Left lung (tissue), 4 donors: ENCODE measurements at regions not wholly inside any gene's neighbourhood (a gene's known extent, or its start where the extent isn't known, plus 50 kb on each side); places are given as distances from the start of the nearest gene placed in this dataset.
A peak's percentile ranks its signal among the peaks of the same experiment; 100 is the strongest.

ENCODE experiments used
- ATAC-seq: fragments of 200-7000 bp; cut with Tn5 transposase; one replicate; pipeline ENCODE4 v1.9.1; 2020; ENCODE audit warnings: moderate library complexity
- DNase-seq, 4 donors: peaks; one replicate each; pipeline ENCODE4 v3.0.0-alpha.2; 2013 to 2020
- H3K27ac ChIP-seq, 2 donors: fragments of 200-600 bp; sonication (generic) in 1 of 2; one replicate each; pipeline versions ENCODE4 v1.5.0 to v1.8.0; 2020 to 2021
- H3K27me3 ChIP-seq, 2 donors: fragments of 200-600 bp; sonication (generic) in 1 of 2; one replicate each; pipeline versions ENCODE4 v1.5.0 to v1.8.0; 2020 to 2021
- H3K36me3 ChIP-seq, 2 donors: fragments of 200-600 bp; sonication (generic) in 1 of 2; one replicate each; pipeline versions ENCODE4 v1.5.0 to v1.8.0; 2020 to 2021
- H3K4me1 ChIP-seq, 2 donors: fragments of 200-600 bp; one replicate each; pipeline ENCODE4 v1.8.0; 2021
- H3K4me3 ChIP-seq, 2 donors: fragments of 200-600 bp; sonication (generic) in 1 of 2; one replicate each; pipeline versions ENCODE4 v1.5.0 to v1.8.0; 2020 to 2021; ENCODE audit warnings: mild to moderate bottlenecking in 1 of 2
- H3K9me3 ChIP-seq, 2 donors: fragments of 200-600 bp; sonication (generic) in 1 of 2; one replicate each; pipeline versions ENCODE4 v1.5.0 to v1.8.0; 2020 to 2021
- intact Hi-C, 2 donors: fragments of 100-400 bp; cut with DNase I; formaldehyde crosslinking; loops; one replicate each; pipeline versions ENCODE4 v1.11.2 to v1.14.2; 2022
- TF ChIP-seq, protein P1 (sequence below), 2 donors: fragments of 200-600 bp; sonication (generic) in 1 of 2; IDR thresholded peaks; one replicate each; pipeline versions ENCODE4 v1.5.0 to v1.8.0; 2021; ENCODE audit warnings: antibody characterized with exemption in 2 of 2
- donor health status: DM: no; HTN: yes; CAD: no.
- donor health status: DM: no; HTN: no; CAD: no.

DNA sequence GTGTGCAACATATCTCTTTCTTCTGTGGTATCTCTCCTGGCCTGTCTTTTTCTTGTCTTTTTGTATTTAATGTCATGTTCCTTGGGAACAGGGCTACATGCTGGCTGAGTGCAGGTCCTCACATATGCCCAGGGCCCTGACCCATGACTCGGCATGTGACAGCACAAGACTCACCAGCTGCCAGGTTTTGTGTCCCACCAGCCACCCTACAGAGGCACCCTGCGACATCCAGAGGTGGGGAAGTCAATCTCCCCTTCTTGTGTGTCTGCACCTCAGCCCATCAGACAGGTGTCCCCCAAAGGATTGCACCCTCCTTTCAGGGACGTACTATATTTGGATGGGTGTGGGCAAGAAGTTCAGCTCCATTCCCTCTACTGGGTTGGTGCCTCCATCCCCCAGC is 576.3 kb downstream of the RNF144B start:
- no peak overlapping the region for H3K27ac ChIP-seq
- no peaks in the 10 kb centered on the region for H3K9me3 ChIP-seq
- no peak overlapping the region for H3K4me3 ChIP-seq
- TF ChIP-seq, protein P1, sequence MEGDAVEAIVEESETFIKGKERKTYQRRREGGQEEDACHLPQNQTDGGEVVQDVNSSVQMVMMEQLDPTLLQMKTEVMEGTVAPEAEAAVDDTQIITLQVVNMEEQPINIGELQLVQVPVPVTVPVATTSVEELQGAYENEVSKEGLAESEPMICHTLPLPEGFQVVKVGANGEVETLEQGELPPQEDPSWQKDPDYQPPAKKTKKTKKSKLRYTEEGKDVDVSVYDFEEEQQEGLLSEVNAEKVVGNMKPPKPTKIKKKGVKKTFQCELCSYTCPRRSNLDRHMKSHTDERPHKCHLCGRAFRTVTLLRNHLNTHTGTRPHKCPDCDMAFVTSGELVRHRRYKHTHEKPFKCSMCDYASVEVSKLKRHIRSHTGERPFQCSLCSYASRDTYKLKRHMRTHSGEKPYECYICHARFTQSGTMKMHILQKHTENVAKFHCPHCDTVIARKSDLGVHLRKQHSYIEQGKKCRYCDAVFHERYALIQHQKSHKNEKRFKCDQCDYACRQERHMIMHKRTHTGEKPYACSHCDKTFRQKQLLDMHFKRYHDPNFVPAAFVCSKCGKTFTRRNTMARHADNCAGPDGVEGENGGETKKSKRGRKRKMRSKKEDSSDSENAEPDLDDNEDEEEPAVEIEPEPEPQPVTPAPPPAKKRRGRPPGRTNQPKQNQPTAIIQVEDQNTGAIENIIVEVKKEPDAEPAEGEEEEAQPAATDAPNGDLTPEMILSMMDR (IDR thresholded peaks at IDR 0.05) = no peak
- H3K27me3 ChIP-seq = no peaks in the 10 kb centered on the region
- intact Hi-C loops = no loop called here
- ATAC-seq (no peak), DNase-seq (peak in 1 of 4 donors; percentile 44)
- no peaks in the 10 kb centered on the region for H3K4me1 ChIP-seq
- H3K36me3 ChIP-seq = no peaks in the 10 kb centered on the region

DNA sequence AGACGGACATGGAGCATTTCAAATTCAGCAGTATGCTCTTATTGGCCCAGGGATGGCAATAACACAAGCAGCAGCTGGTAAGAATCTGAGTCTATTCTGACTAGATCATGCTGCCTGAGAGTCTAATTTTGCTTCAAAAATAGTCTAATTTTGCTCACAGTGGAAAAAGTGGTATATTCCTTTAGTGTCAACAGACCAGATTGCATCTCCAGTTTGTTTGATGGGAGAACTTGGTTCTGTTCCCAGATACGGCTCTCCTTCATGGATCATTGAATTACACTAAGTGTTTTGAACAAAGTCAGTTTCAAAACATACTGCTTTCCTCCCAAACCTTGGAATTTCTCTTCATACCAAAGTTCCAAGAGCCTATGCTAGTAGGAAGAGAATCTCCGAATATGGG is 586.1 kb downstream of the RNF144B start:
- DNase-seq (peak in 1 of 4 donors; percentile 10), ATAC-seq (no peak)
- H3K4me1 ChIP-seq = no peaks in the 10 kb centered on the region
- no peaks in the 10 kb centered on the region for H3K9me3 ChIP-seq
- no peak overlapping the region for H3K4me3 ChIP-seq
- TF ChIP-seq, protein P1 (IDR thresholded peaks at IDR 0.05) = no peak
- H3K36me3 ChIP-seq = no peaks in the 10 kb centered on the region
- intact Hi-C loops = no loop called here
- H3K27ac ChIP-seq = no peak overlapping the region
- no peaks in the 10 kb centered on the region for H3K27me3 ChIP-seq

DNA sequence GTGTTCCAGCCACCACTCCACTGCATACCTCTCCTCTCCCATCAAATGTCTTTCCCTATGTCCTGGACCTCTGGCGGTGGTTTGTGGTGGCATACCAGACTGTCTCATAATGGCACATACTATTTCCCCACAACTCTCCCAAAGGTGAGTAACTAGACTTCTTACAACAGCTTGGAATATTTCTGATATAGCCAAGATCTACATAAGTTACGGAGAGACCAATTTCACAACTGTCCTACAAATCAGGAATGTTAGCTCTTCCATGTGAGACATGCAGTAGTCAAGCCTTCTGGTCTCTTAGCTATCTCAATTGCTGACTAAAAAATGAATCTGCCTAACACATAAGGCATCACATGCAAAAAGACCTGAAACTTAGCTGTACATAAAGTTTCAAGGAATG is 588.9 kb downstream of the RNF144B start:
- intact Hi-C loops = no loop called here
- H3K4me1 ChIP-seq = no peaks in the 10 kb centered on the region
- H3K27me3 ChIP-seq = no peaks in the 10 kb centered on the region
- DNase-seq (no peak), ATAC-seq (no peak)
- H3K36me3 ChIP-seq = no peaks in the 10 kb centered on the region
- no peaks in the 10 kb centered on the region for H3K9me3 ChIP-seq
- no peak overlapping the region for H3K4me3 ChIP-seq
- H3K27ac ChIP-seq = no peak overlapping the region
- TF ChIP-seq, protein P1 (IDR thresholded peaks at IDR 0.05) = no peak

DNA sequence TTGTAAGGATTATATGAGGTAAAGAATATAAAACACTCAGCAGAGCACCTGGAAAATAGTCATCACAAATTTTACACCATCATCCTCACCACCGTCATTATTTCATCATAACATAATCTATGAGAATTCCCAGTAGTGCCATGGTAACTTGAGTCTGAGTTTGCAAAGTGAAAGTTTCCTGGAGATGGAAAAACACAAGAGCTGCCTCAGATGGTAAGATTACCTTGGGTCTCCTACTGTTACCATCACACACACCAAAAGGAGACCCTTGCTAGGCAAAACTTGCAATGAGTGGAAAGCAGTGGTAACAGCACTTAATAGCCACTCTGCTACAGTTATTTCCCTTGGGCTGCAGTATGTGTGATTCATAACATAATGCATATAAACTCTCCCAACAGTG is 589.8 kb downstream of the RNF144B start:
- Histone ChIP-seq H3K4me3 (no peak overlapping the region), H3K27ac (no peak overlapping the region), H3K36me3 (no peaks in the 10 kb centered on the region), H3K27me3 (no peaks in the 10 kb centered on the region), H3K4me1 (no peaks in the 10 kb centered on the region), H3K9me3 (no peaks in the 10 kb centered on the region)
- ATAC-seq (no peak), DNase-seq (no peak)
- TF ChIP-seq, protein P1 (IDR thresholded peaks at IDR 0.05) = no peak
- intact Hi-C loops = no loop called here

DNA sequence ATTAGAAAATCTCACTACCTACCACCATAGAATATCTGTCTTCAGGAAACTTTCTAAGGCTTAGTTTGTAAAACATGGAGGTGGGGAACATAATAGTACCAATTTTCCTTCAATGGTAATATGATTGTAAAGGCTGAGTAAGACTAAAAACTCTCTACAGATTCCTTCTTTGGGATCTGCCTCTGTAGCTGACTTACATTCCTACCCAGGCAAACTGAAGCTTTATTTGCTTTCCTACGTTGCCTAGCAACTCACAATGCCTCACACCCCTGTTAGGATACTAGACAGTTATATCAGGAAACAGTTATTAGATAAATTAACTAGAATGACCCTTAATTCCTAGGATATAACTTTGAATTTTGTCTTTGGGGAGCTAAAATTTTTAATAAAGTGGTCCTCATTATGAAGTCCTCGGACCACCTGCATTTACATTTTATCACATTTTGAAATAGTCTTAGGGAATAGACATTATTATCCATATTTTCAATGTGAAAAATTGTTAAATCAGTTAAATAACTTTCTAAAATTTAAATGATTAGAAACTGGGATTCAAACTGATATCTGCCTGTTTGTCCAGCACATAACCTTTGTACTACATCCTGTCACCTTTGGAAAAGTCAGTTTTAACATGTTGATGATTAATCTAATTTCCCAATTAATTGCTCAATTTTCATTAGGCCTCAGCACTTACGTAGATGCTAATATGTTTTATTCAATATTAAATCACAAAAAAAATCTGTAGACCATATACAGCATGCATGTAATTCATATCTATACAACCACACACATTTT is 591.4 kb downstream of the RNF144B start:
- ATAC-seq (peak; percentile 98), DNase-seq (peak in 2 of 4 donors; percentile 38 to 71)
- Histone ChIP-seq H3K27ac (no peak overlapping the region), H3K9me3 (no peaks in the 10 kb centered on the region), H3K4me3 (no peak overlapping the region), H3K27me3 (no peaks in the 10 kb centered on the region), H3K4me1 (no peaks in the 10 kb centered on the region), H3K36me3 (no peaks in the 10 kb centered on the region)
- intact Hi-C loops = no loop called here
- TF ChIP-seq, protein P1 (IDR thresholded peaks at IDR 0.05) = no peak
